Liver (tissue), 3 donors: ENCODE measurements at regions not wholly inside any gene's neighbourhood (a gene's known extent, or its start where the extent isn't known, plus 50 kb on each side); places are given as distances from the start of the nearest gene placed in this dataset.

ENCODE experiments used
- FOXA1 ChIP-seq: IDR thresholded peaks from 2 replicates; pipeline ENCODE4 v1.6.1; 2016; ENCODE audit warnings: antibody characterized with exemption
- NR2F2 ChIP-seq: IDR thresholded peaks from 2 replicates; pipeline ENCODE4 v1.6.1; 2016; ENCODE audit warnings: antibody characterized with exemption
- TAF1 ChIP-seq: conservative IDR thresholded peaks from 2 replicates; pipeline ENCODE4 v1.6.1; 2016; ENCODE audit warnings: antibody characterized with exemption, mild to moderate bottlenecking
- TF ChIP-seq, protein P1 (sequence below): fragments of 150-350 bp; IDR thresholded peaks from 2 replicates; pipeline ENCODE4 v1.5.1; 2017; ENCODE audit warnings: improper control_type of control experiment, low read depth, low read length; ENCODE audit not compliant: missing input control
- TF ChIP-seq, protein P2 (sequence below): IDR thresholded peaks from 2 replicates; pipeline ENCODE4 v1.6.1; 2016; ENCODE audit warnings: antibody characterized with exemption
- donor health status: healthy.
- donor health status: healthy.

DNA sequence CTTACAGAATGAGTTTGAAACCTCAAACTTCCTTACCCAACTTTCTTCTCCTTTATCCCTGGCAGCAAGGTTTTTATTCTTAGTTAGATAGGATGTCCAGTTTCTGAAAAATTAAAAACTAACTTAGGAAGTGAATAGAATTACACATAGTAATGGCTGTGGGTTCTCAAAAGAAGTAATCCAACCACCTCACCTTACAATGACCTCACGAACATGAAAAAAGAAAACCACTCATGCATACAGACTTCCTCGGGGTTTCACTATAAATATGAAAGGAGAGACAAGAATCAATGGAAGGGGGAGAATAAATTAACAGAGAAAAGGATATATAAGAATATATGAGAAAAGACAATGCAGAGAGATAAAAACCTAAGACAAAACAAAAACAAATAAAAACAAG lies 1044.3 kb upstream of the KLHL29 start:
- TF ChIP-seq, protein P1, sequence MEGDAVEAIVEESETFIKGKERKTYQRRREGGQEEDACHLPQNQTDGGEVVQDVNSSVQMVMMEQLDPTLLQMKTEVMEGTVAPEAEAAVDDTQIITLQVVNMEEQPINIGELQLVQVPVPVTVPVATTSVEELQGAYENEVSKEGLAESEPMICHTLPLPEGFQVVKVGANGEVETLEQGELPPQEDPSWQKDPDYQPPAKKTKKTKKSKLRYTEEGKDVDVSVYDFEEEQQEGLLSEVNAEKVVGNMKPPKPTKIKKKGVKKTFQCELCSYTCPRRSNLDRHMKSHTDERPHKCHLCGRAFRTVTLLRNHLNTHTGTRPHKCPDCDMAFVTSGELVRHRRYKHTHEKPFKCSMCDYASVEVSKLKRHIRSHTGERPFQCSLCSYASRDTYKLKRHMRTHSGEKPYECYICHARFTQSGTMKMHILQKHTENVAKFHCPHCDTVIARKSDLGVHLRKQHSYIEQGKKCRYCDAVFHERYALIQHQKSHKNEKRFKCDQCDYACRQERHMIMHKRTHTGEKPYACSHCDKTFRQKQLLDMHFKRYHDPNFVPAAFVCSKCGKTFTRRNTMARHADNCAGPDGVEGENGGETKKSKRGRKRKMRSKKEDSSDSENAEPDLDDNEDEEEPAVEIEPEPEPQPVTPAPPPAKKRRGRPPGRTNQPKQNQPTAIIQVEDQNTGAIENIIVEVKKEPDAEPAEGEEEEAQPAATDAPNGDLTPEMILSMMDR = no peak
- no peak for TF ChIP-seq TAF1
- no peak for TF ChIP-seq NR2F2
- TF ChIP-seq, protein P2, sequence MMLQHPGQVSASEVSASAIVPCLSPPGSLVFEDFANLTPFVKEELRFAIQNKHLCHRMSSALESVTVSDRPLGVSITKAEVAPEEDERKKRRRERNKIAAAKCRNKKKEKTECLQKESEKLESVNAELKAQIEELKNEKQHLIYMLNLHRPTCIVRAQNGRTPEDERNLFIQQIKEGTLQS = no peak
- no peak for TF ChIP-seq FOXA1
